Liver (tissue), 8 donors: ENCODE measurements at regions not wholly inside any gene's neighbourhood (a gene's known extent, or its start where the extent isn't known, plus 50 kb on each side); places are given as distances from the start of the nearest gene placed in this dataset.

ENCODE experiments used
- DNase-seq: peaks from one replicate; pipeline ENCODE4 v3.0.0-alpha.2; 2017; ENCODE audit warnings: low spot score
- H3K27ac ChIP-seq, 2 donors: one replicate each; pipeline ENCODE4 v1.7.0; 2013; ENCODE audit warnings: inconsistent platforms in 2 of 2, low read length in 2 of 2, control low read depth in 1 of 2, low read depth in 1 of 2, mild to moderate bottlenecking in 1 of 2
- H3K27me3 ChIP-seq, 4 donors: one replicate each; pipeline versions ENCODE4 v1.6.1 to v1.7.0; 2013; ENCODE audit warnings: low read length in 3 of 4, inconsistent platforms in 1 of 4, mild to moderate bottlenecking in 1 of 4, moderate library complexity in 1 of 4; ENCODE audit not compliant: control insufficient read depth in 4 of 4, insufficient read depth in 4 of 4
- H3K36me3 ChIP-seq, 4 donors: one replicate each; pipeline versions ENCODE4 v1.6.1 to v1.7.0; 2013; ENCODE audit warnings: low read length in 3 of 4, mild to moderate bottlenecking in 3 of 4, low read depth in 1 of 4, moderate library complexity in 1 of 4; ENCODE audit not compliant: control insufficient read depth in 4 of 4, insufficient read depth in 3 of 4
- H3K4me1 ChIP-seq, 4 donors: one replicate each; pipeline versions ENCODE4 v1.6.1 to v1.7.0; 2013; ENCODE audit warnings: low read length in 3 of 4, mild to moderate bottlenecking in 3 of 4, moderate library complexity in 1 of 4; ENCODE audit not compliant: control insufficient read depth in 4 of 4, insufficient read depth in 4 of 4
- H3K4me3 ChIP-seq, 3 donors: one replicate each; pipeline versions ENCODE4 v1.6.1 to v1.7.0; 2013; ENCODE audit warnings: low read length in 3 of 3, control low read depth in 1 of 3, low read depth in 1 of 3, mild to moderate bottlenecking in 1 of 3
- H3K9ac ChIP-seq, 2 donors: one replicate each; pipeline ENCODE4 v1.7.0; 2013; ENCODE audit warnings: low read length in 2 of 2, mild to moderate bottlenecking in 2 of 2, moderate library complexity in 2 of 2, control low read depth in 1 of 2, low read depth in 1 of 2
- H3K9me3 ChIP-seq, 4 donors: one replicate each; pipeline versions ENCODE4 v1.6.1 to v1.7.0; 2013; ENCODE audit warnings: low read length in 3 of 4; ENCODE audit not compliant: control insufficient read depth in 4 of 4
- ATF3 ChIP-seq: IDR thresholded peaks from 2 replicates; pipeline ENCODE4 v1.6.1; 2016; ENCODE audit warnings: antibody characterized with exemption
- CTCF ChIP-seq: fragments of 150-350 bp; IDR thresholded peaks from 2 replicates; pipeline ENCODE4 v1.5.1; 2017; ENCODE audit warnings: improper control_type of control experiment, low read depth, low read length; ENCODE audit not compliant: missing input control
- EGR1 ChIP-seq, 2 donors: IDR thresholded peaks; 2 replicates each; pipeline ENCODE4 v1.6.1; 2016 to 2018; ENCODE audit warnings: antibody characterized with exemption in 2 of 2, low read depth in 2 of 2
- FOXA1 ChIP-seq: IDR thresholded peaks from 2 replicates; pipeline ENCODE4 v1.6.1; 2016; ENCODE audit warnings: antibody characterized with exemption
- FOXA2 ChIP-seq: IDR thresholded peaks from 2 replicates; pipeline ENCODE4 v1.6.1; 2016; ENCODE audit warnings: antibody characterized with exemption
- GABPA ChIP-seq, 2 donors: IDR thresholded peaks in 1 of 2; conservative IDR thresholded peaks in 1 of 2; 2 replicates each; pipeline ENCODE4 v1.6.1; 2016; ENCODE audit warnings: antibody characterized with exemption in 2 of 2, mild to moderate bottlenecking in 1 of 2, moderate library complexity in 1 of 2
- HNF4A ChIP-seq, 2 donors: conservative IDR thresholded peaks; 2 replicates each; pipeline ENCODE4 v1.6.1; 2016; ENCODE audit warnings: antibody characterized with exemption in 2 of 2, mild to moderate bottlenecking in 2 of 2
- HNF4G ChIP-seq: IDR thresholded peaks from 2 replicates; pipeline ENCODE4 v1.6.1; 2016; ENCODE audit warnings: antibody characterized with exemption
- JUND ChIP-seq, 2 donors: IDR thresholded peaks; 2 replicates each; pipeline ENCODE4 v1.6.1; 2016; ENCODE audit warnings: antibody characterized with exemption in 2 of 2
- MAX ChIP-seq: IDR thresholded peaks from 2 replicates; pipeline ENCODE4 v1.6.1; 2016; ENCODE audit warnings: antibody characterized with exemption
- NR2F2 ChIP-seq: IDR thresholded peaks from 2 replicates; pipeline ENCODE4 v1.6.1; 2016; ENCODE audit warnings: antibody characterized with exemption
- RAD21 ChIP-seq, 2 donors: IDR thresholded peaks; 2 replicates each; pipeline ENCODE4 v1.6.1; 2016; ENCODE audit warnings: antibody characterized with exemption in 2 of 2, mild to moderate bottlenecking in 2 of 2
- REST ChIP-seq: IDR thresholded peaks from 2 replicates; pipeline ENCODE4 v1.6.1; 2016; ENCODE audit warnings: antibody characterized with exemption, mild to moderate bottlenecking
- RXRA ChIP-seq, 2 donors: IDR thresholded peaks; 2 replicates each; pipeline ENCODE4 v1.6.1; 2017 to 2018; ENCODE audit warnings: antibody characterized with exemption in 2 of 2, mild to moderate bottlenecking in 1 of 2
- SP1 ChIP-seq: IDR thresholded peaks from 2 replicates; pipeline ENCODE4 v1.6.1; 2018; ENCODE audit warnings: antibody characterized with exemption, mild to moderate bottlenecking
- TAF1 ChIP-seq: conservative IDR thresholded peaks from 2 replicates; pipeline ENCODE4 v1.6.1; 2016; ENCODE audit warnings: antibody characterized with exemption, mild to moderate bottlenecking
- YY1 ChIP-seq: IDR thresholded peaks from 2 replicates; pipeline ENCODE4 v1.6.1; 2016; ENCODE audit warnings: antibody characterized with exemption, mild to moderate bottlenecking
- ZBTB33 ChIP-seq: IDR thresholded peaks from 2 replicates; pipeline ENCODE4 v1.6.1; 2016; ENCODE audit warnings: antibody characterized with exemption
- WGBS: extraction: QIAGEN DNeasy Blood & Tissue Kit; methylation state at CpG from one replicate; pipeline ENCODE4 v1.1.7; 2013; 5-methylcytosine and 5-hydroxymethylcytosine counted together
- donor health status: healthy.
- donor health status: healthy.
- donor health status: healthy.
- donor health status: healthy.
- donor health status: healthy.

GRCh38 chr4:173937631-173938270 lies 345.7 kb downstream of the FBXO8 start:
- Histone ChIP-seq H3K27me3 (peaks cover 0 to 4% (median 0%) of the 10 kb centered on the region in 4 donors), H3K36me3 (no peaks in the 10 kb centered on the region), H3K4me1 (no peaks in the 10 kb centered on the region), H3K4me3 (no peak overlapping the region), H3K27ac (no peak overlapping the region), H3K9ac (no peak overlapping the region), H3K9me3 (no peaks in the 10 kb centered on the region)
- 65% methylated on average over 2 of the region's 2 CpGs for WGBS
- DNase-seq: no peak
- TF ChIP-seq GABPA (IDR thresholded peaks at IDR 0.05 in 1 of 2, conservative IDR thresholded peaks at IDR 0.05 in 1 of 2) (no peak), YY1 (no peak), SP1 (no peak), REST (no peak)

GRCh38 chr4:173936861-173937260 lies 346.6 kb downstream of the FBXO8 start:
- Histone ChIP-seq H3K9me3 (no peaks in the 10 kb centered on the region), H3K4me1 (no peaks in the 10 kb centered on the region), H3K27ac (no peak overlapping the region), H3K9ac (no peak overlapping the region), H3K36me3 (no peaks in the 10 kb centered on the region), H3K27me3 (peaks cover 0 to 4% (median 0%) of the 10 kb centered on the region in 4 donors), H3K4me3 (no peak overlapping the region)
- WGBS: 39% methylated on average over 1 of the region's 1 CpG
- TF ChIP-seq TAF1 (no peak), REST (no peak), EGR1 (IDR thresholded peaks at IDR 0.05; ENCODE audit: low read depth in 2 of 2) (no peak), SP1 (no peak), MAX (no peak), HNF4A (conservative IDR thresholded peaks at IDR 0.05) (no peak), JUND (IDR thresholded peaks at IDR 0.05) (no peak), GABPA (IDR thresholded peaks at IDR 0.05 in 1 of 2, conservative IDR thresholded peaks at IDR 0.05 in 1 of 2) (no peak), RXRA (IDR thresholded peaks at IDR 0.05) (no peak), NR2F2 (no peak), ZBTB33 (no peak), HNF4G (no peak), YY1 (no peak), ATF3 (no peak), FOXA2 (no peak), RAD21 (IDR thresholded peaks at IDR 0.05) (no peak), FOXA1 (no peak), CTCF (no peak)
- DNase-seq: no peak
